GM10266 (cell line): ENCODE measurements at regions not wholly inside any gene's neighbourhood (a gene's known extent, or its start where the extent isn't known, plus 50 kb on each side); places are given as distances from the start of the nearest gene placed in this dataset.

ENCODE experiments used
- DNase-seq: peaks from one replicate; pipeline ENCODE4 v3.0.0; 2012; ENCODE audit errors: extremely low spot score
- CTCF ChIP-seq: IDR thresholded peaks from 2 replicates; pipeline ENCODE4 v1.5.1; 2012; ENCODE audit warnings: mild to moderate bottlenecking, low read depth; ENCODE audit not compliant: control insufficient read depth, insufficient read depth; ENCODE audit errors: missing control alignments

GRCh38 chr12:86911973-86912372, 655.8 kb upstream of the MGAT4C start:
- no peak for TF ChIP-seq CTCF
- no peak for DNase-seq

DNA sequence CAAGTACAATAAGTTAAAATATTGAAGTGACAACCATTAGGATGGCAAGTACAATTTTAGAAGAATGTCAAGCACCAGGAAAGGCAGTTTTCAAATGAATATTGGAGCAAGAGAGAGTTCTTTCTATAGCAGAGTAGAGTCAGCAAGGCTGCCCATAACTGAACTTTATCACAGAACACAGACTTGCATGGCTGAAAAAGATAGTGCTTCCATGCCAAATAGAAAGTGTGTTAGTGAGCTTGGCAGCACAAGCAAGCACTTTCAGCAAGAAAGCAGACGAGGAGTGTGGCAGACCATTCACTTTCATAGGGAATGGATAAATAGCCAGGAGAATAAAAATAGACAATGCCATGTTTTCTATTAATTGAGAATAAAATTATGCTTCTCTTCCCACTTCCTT, 647.0 kb upstream of the MGAT4C start:
- TF ChIP-seq CTCF, result no peak
- no peak for DNase-seq

GRCh38 chr12:86860776-86861175, 604.6 kb upstream of the MGAT4C start:
- no peak for TF ChIP-seq CTCF
- no peak for DNase-seq

GRCh38 chr12:86852451-86852850, 596.3 kb upstream of the MGAT4C start:
- no peak for DNase-seq
- no peak for TF ChIP-seq CTCF

DNA sequence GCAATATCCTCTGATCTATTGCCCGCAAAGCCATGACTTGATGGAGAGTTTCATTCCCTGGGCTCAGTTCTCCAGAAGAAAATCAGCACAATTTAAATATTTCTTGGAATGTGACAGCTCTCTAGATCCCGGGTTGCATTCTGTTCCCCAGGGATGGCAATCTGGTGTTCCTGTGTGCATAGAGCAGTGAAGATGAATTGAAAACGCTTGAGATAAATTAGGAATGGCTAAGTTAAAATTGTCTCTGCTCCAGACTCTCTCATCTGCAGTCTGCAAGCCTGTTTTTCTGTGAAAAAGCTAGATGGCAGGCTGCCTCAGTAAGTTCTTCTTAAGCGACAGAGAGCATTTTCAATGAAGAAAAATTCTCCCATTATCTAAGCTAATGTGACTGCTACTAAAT, 582.5 kb upstream of the MGAT4C start:
- no peak for TF ChIP-seq CTCF
- DNase-seq, result no peak

DNA sequence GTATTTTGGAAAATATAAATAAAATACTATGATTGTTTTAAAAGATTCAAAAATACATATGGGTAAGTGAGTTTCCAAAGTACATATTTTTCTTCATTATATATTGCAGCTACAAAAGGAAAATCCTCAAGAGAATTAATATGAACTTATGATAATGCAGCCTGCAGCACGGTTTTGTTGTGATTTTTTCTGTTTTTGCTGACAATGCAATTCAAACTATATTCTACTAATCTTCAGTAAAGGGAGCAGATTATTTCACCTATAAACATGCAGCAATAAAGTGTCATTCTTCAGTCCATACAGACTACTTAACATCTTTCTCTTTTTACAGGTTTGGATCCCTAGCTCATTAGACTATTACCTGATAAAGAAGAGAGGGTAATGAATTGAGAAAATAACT, 582.1 kb upstream of the MGAT4C start:
- TF ChIP-seq CTCF, result no peak
- DNase-seq, result no peak

- no peak for TF ChIP-seq CTCF
- DNase-seq, result no peak
These were observed 581.1 kb upstream of the MGAT4C start for GRCh38 chr12:86837246-86837645.
